Panc1 (cell line): ENCODE measurements at regions not wholly inside any gene's neighbourhood (a gene's known extent, or its start where the extent isn't known, plus 50 kb on each side); places are given as distances from the start of the nearest gene placed in this dataset.

Experiments
- CTCF ChIP-seq: fragments of 450-650 bp; IDR thresholded peaks from 2 replicates; pipeline ENCODE4 v1.5.1; 2017; ENCODE audit warnings: mild to moderate bottlenecking
- TCF7L2 ChIP-seq: IDR thresholded peaks from 2 replicates; pipeline ENCODE4 v1.6.1; 2011; ENCODE audit warnings: mild to moderate bottlenecking, low read depth, low read length, inconsistent platforms

DNA sequence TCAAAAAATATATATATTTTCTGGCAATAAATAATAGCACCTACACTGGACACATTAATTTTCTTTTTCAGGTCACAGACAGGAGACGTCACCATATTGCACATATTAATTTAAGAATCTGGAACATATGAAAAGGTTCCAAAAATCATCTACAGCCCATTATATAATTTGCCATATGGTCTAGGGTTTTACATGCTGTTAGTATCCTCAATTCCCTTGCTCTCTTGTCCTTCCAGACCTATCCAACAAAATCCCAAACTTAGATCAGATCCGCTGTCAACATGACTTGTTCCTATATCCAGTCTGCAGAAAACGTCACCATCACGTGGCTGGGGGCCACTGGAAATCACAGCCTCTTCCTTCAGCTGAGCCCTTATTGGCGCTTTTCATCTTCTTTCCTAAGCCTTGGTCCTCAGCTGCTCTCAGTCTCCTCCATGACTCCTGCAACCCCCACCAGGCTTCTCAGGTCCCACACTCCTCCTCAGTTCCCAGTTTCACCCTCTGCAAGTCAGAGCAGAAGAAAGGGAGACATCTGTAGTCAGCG lies 192.0 kb upstream of the GATB start:
- TF ChIP-seq CTCF (no peak), TCF7L2 (no peak)
